SK-N-SH treated with all-trans-retinoic acid at 6 μM for 48 hours (cell line): ENCODE measurements at regions not wholly inside any gene's neighbourhood (a gene's known extent, or its start where the extent isn't known, plus 50 kb on each side); places are given as distances from the start of the nearest gene placed in this dataset.
A peak's percentile ranks its signal among the peaks of the same experiment; 100 is the strongest.

Source experiments
- CSRNP3 ChIP-seq: fragments of 250-450 bp; sonication (Bioruptor Pico); IDR thresholded peaks from 2 replicates; pipeline ENCODE4 v1.5.1; 2021; ENCODE audit warnings: mild to moderate bottlenecking, moderate library complexity
- GLIS3 ChIP-seq: fragments of 250-450 bp; sonication (Bioruptor Pico); IDR thresholded peaks from 2 replicates; pipeline ENCODE4 v1.5.0; 2020; ENCODE audit warnings: mild to moderate bottlenecking, moderate library complexity
- ISL1 ChIP-seq: fragments of 250-450 bp; sonication (Bioruptor Pico); IDR thresholded peaks from 2 replicates; pipeline ENCODE4 v2.1.2; 2022; ENCODE audit warnings: mild to moderate bottlenecking, moderate library complexity
- OSR1 ChIP-seq: fragments of 250-450 bp; sonication (Bioruptor Pico); IDR thresholded peaks from 2 replicates; pipeline ENCODE4 v1.8.0; 2022; ENCODE audit warnings: moderate library complexity, mild to moderate bottlenecking, inconsistent platforms
- PPARA ChIP-seq: fragments of 250-450 bp; sonication (Bioruptor Pico); IDR thresholded peaks from 2 replicates; pipeline ENCODE4 v1.5.0; 2020; ENCODE audit warnings: mild to moderate bottlenecking, borderline replicate concordance
- RARB ChIP-seq: fragments of 250-450 bp; sonication (Bioruptor Pico); IDR thresholded peaks from 2 replicates; pipeline ENCODE4 v1.8.0; 2021; ENCODE audit warnings: mild to moderate bottlenecking, moderate library complexity
- SNAI2 ChIP-seq: fragments of 250-450 bp; sonication (Bioruptor Pico); IDR thresholded peaks from 2 replicates; pipeline ENCODE4 v1.5.0; 2020; ENCODE audit warnings: mild to moderate bottlenecking, moderate library complexity
- ZFP3 ChIP-seq: fragments of 250-450 bp; sonication (Bioruptor Pico); IDR thresholded peaks from 2 replicates; pipeline ENCODE4 v1.5.0; 2020; ENCODE audit warnings: mild to moderate bottlenecking, moderate library complexity
- ZFP30 ChIP-seq: fragments of 450-650 bp; formaldehyde crosslinking; IDR thresholded peaks from 2 replicates; pipeline ENCODE4 v1.5.0; 2022; ENCODE audit warnings: mild to moderate bottlenecking, moderate library complexity
- ZNF565 ChIP-seq: fragments of 450-650 bp; formaldehyde crosslinking; conservative IDR thresholded peaks from 2 replicates; pipeline ENCODE4 v1.5.0; 2020; ENCODE audit warnings: low read depth, mild to moderate bottlenecking, moderate library complexity
- ZNF70 ChIP-seq: fragments of 450-650 bp; formaldehyde crosslinking; IDR thresholded peaks from 2 replicates; pipeline ENCODE4 v1.5.0; 2020; ENCODE audit warnings: mild to moderate bottlenecking, moderate library complexity
- TF ChIP-seq, protein P1 (sequence below): fragments of 250-450 bp; sonication (Bioruptor Pico); IDR thresholded peaks from 2 replicates; pipeline ENCODE4 v1.5.1; 2020; ENCODE audit warnings: low read depth, mild to moderate bottlenecking, moderate library complexity

DNA sequence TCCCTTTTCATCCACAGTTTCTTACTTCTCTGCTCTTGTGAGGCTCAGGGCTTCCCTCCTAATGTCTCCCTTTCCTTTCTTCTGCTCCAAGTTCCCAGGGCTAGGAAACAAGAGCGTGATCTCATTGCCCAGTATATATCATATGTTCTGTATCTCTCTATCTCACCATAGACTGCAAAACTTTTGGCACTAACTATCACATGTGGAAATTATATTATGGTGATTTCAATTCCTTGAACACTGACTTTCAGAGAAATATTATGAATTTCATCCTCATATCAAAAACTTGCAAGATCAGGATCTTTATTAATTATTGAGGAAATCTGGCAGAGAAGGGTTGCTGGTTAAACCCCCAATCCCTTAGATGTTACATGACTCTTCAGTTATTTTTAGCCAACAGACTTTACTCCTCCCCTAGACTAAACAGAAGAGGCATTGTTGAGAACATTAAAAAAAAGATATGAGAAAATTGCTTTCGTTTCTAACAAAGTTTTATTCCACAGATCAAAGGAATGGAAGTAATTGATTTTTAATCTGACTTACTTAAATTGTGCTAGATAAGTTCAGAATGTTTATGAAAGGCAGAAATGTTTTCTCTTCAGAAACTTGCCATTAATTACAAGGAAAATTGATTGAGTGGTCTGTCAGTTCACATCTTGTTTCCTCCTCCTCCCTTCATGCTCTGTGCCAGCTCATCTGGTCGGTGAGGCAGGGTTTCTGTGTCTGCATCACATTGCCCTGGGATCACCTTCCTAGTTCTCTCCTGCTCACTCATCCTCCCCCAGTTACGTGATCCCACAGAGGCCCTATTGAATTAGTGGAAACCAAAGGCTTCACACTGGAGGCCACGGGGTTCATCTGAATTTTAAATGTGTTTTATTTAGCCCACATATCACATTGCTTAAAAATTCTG lies 378.5 kb downstream of the LMO7 start:
- no peak for TF ChIP-seq CSRNP3 (CRISPR knock-in tag)
- TF ChIP-seq, protein P1, sequence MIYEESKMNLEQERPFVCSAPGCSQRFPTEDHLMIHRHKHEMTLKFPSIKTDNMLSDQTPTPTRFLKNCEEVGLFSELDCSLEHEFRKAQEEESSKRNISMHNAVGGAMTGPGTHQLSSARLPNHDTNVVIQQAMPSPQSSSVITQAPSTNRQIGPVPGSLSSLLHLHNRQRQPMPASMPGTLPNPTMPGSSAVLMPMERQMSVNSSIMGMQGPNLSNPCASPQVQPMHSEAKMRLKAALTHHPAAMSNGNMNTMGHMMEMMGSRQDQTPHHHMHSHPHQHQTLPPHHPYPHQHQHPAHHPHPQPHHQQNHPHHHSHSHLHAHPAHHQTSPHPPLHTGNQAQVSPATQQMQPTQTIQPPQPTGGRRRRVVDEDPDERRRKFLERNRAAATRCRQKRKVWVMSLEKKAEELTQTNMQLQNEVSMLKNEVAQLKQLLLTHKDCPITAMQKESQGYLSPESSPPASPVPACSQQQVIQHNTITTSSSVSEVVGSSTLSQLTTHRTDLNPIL (CRISPR knock-in tag): no peak
- no peak for TF ChIP-seq ZNF565 (CRISPR knock-in tag)
- TF ChIP-seq ZFP3 (CRISPR knock-in tag): no peak
- TF ChIP-seq SNAI2 (CRISPR knock-in tag): no peak
- TF ChIP-seq ZNF70: no peak
- no peak for TF ChIP-seq RARB (CRISPR knock-in tag)
- no peak for TF ChIP-seq OSR1 (CRISPR knock-in tag)
- no peak for TF ChIP-seq ZFP30 (CRISPR knock-in tag)
- no peak for TF ChIP-seq GLIS3 (CRISPR knock-in tag)
- TF ChIP-seq PPARA (CRISPR knock-in tag): no peak
- peak; percentile 56 for TF ChIP-seq ISL1 (CRISPR knock-in tag)
